Loucy (cell line): ENCODE measurements at regions not wholly inside any gene's neighbourhood (a gene's known extent, or its start where the extent isn't known, plus 50 kb on each side); places are given as distances from the start of the nearest gene placed in this dataset.
A peak's percentile ranks its signal among the peaks of the same experiment; 100 is the strongest.

Experiments
- H2AFZ ChIP-seq: fragments of 200-600 bp; sonication (generic); 2 replicates; pipeline ENCODE4 v1.6.0; 2016; ENCODE audit warnings: antibody characterized with exemption, mild to moderate bottlenecking, low read length, moderate library complexity
- H3F3A ChIP-seq: fragments of 200-600 bp; 2 replicates; pipeline ENCODE4 v1.6.0; 2016; ENCODE audit warnings: antibody characterized with exemption, low read depth, mild to moderate bottlenecking
- H3K27me3 ChIP-seq: fragments of 200-600 bp; sonication (generic); 2 replicates; pipeline ENCODE4 v1.6.1; 2014; ENCODE audit warnings: low read length, mild to moderate bottlenecking; ENCODE audit not compliant: insufficient read depth, poor library complexity, severe bottlenecking
- H3K36me3 ChIP-seq: fragments of 200-600 bp; sonication (generic); 2 replicates; pipeline ENCODE4 v1.6.1; 2016; ENCODE audit warnings: low read length; ENCODE audit not compliant: insufficient read depth
- H3K4me1 ChIP-seq: fragments of 200-600 bp; sonication (generic); 2 replicates; pipeline ENCODE4 v1.5.1; 2014; ENCODE audit warnings: low read length, mild to moderate bottlenecking; ENCODE audit not compliant: insufficient read depth, poor library complexity, severe bottlenecking
- H3K4me2 ChIP-seq: fragments of 200-600 bp; sonication (generic); 2 replicates; pipeline ENCODE4 v1.6.0; 2014; ENCODE audit warnings: antibody characterized with exemption, low read length, low read depth, mild to moderate bottlenecking; ENCODE audit not compliant: poor library complexity, severe bottlenecking
- H3K4me3 ChIP-seq: fragments of 200-600 bp; sonication (generic); 2 replicates; pipeline ENCODE4 v1.5.1; 2014; ENCODE audit warnings: low read length, mild to moderate bottlenecking, mixed read lengths; ENCODE audit not compliant: poor library complexity, severe bottlenecking
- H3K79me2 ChIP-seq: fragments of 200-600 bp; sonication (generic); 2 replicates; pipeline ENCODE4 v1.6.1; 2014; ENCODE audit warnings: low read length; ENCODE audit not compliant: insufficient read depth
- H3K9ac ChIP-seq: fragments of 200-600 bp; sonication (generic); 2 replicates; pipeline ENCODE4 v1.6.0; 2014; ENCODE audit warnings: mild to moderate bottlenecking, low read depth, low read length, moderate library complexity; ENCODE audit not compliant: poor library complexity, severe bottlenecking
- H3K9me2 ChIP-seq: fragments of 200-600 bp; sonication (generic); replicated peaks from 2 replicates; pipeline ENCODE4 v1.6.1; 2016; ENCODE audit warnings: low read depth, low read length, mixed read lengths
- H3K9me3 ChIP-seq: fragments of 200-600 bp; sonication (generic); 2 replicates; pipeline ENCODE4 v1.6.1; 2014; ENCODE audit warnings: mild to moderate bottlenecking, antibody characterized with exemption, low read length, low read depth; ENCODE audit not compliant: insufficient read depth
- H4K20me1 ChIP-seq: fragments of 200-600 bp; sonication (generic); 2 replicates; pipeline ENCODE4 v1.6.0; 2014; ENCODE audit warnings: antibody characterized with exemption, low read length, mild to moderate bottlenecking; ENCODE audit not compliant: insufficient read depth, poor library complexity, severe bottlenecking
- CTCF ChIP-seq: fragments of 200-600 bp; sonication (generic); conservative IDR thresholded peaks from 2 replicates; pipeline ENCODE4 v1.5.1; 2014; ENCODE audit warnings: mild to moderate bottlenecking, antibody characterized with exemption, low read length
- EZH2phosphoT487 ChIP-seq: fragments of 200-600 bp; IDR thresholded peaks from 2 replicates; pipeline ENCODE4 v1.6.1; 2018; ENCODE audit warnings: antibody characterized with exemption, mild to moderate bottlenecking, moderate library complexity, borderline replicate concordance

GRCh38 chr14:59046746-59047145 lies 141.7 kb upstream of the DAAM1 start:
- H3K4me1 ChIP-seq, result no peaks in the 10 kb centered on the region
- no peaks in the 10 kb centered on the region for H3F3A ChIP-seq
- H3K27me3 ChIP-seq, result no peaks in the 10 kb centered on the region
- H3K9me2 ChIP-seq, result no peaks in the 10 kb centered on the region
- no peak for TF ChIP-seq EZH2phosphoT487
- TF ChIP-seq CTCF, result no peak
- no peak overlapping the region for H2AFZ ChIP-seq
- no peaks in the 10 kb centered on the region for H3K79me2 ChIP-seq
- no peak overlapping the region for H3K4me2 ChIP-seq
- no peaks in the 10 kb centered on the region for H4K20me1 ChIP-seq
- H3K9ac ChIP-seq, result no peak overlapping the region
- H3K9me3 ChIP-seq, result no peaks in the 10 kb centered on the region
- no peaks in the 10 kb centered on the region for H3K36me3 ChIP-seq
- no peak overlapping the region for H3K4me3 ChIP-seq

GRCh38 chr14:59055006-59055405 lies 133.5 kb upstream of the DAAM1 start:
- H3K9ac ChIP-seq, result no peak overlapping the region
- H3K79me2 ChIP-seq, result no peaks in the 10 kb centered on the region
- no peaks in the 10 kb centered on the region for H3K4me1 ChIP-seq
- H3F3A ChIP-seq, result no peaks in the 10 kb centered on the region
- H3K4me3 ChIP-seq, result no peak overlapping the region
- no peaks in the 10 kb centered on the region for H3K27me3 ChIP-seq
- no peak for TF ChIP-seq EZH2phosphoT487
- TF ChIP-seq CTCF, result no peak
- H3K9me2 ChIP-seq, result no peaks in the 10 kb centered on the region
- H4K20me1 ChIP-seq, result no peaks in the 10 kb centered on the region
- no peaks in the 10 kb centered on the region for H3K36me3 ChIP-seq
- H2AFZ ChIP-seq, result no peak overlapping the region
- H3K9me3 ChIP-seq, result no peaks in the 10 kb centered on the region
- H3K4me2 ChIP-seq, result no peak overlapping the region

GRCh38 chr14:59055439-59056045 lies 132.9 kb upstream of the DAAM1 start:
- no peaks in the 10 kb centered on the region for H4K20me1 ChIP-seq
- H3K4me1 ChIP-seq, result no peaks in the 10 kb centered on the region
- no peaks in the 10 kb centered on the region for H3K27me3 ChIP-seq
- no peak overlapping the region for H2AFZ ChIP-seq
- H3F3A ChIP-seq, result no peaks in the 10 kb centered on the region
- no peaks in the 10 kb centered on the region for H3K9me2 ChIP-seq
- H3K9me3 ChIP-seq, result no peaks in the 10 kb centered on the region
- no peaks in the 10 kb centered on the region for H3K36me3 ChIP-seq
- no peak overlapping the region for H3K4me3 ChIP-seq
- H3K9ac ChIP-seq, result no peak overlapping the region
- TF ChIP-seq CTCF (peak; percentile 78), EZH2phosphoT487 (no peak)
- no peaks in the 10 kb centered on the region for H3K79me2 ChIP-seq
- H3K4me2 ChIP-seq, result no peak overlapping the region
